Glomerular endothelial cell (primary cell): ENCODE measurements at regions not wholly inside any gene's neighbourhood (a gene's known extent, or its start where the extent isn't known, plus 50 kb on each side); places are given as distances from the start of the nearest gene placed in this dataset.
"Not testable (repeated sequence)": the region's sequence is repeated elsewhere in the genome, so short reads cannot be mapped to it uniquely, and the experiment has no call there.

Source experiments
- DNase-seq: peaks from one replicate; pipeline ENCODE4 v3.0.0-alpha.2; 2011; ENCODE audit warnings: low read depth, low spot score; ENCODE audit errors: extremely low read depth

DNA sequence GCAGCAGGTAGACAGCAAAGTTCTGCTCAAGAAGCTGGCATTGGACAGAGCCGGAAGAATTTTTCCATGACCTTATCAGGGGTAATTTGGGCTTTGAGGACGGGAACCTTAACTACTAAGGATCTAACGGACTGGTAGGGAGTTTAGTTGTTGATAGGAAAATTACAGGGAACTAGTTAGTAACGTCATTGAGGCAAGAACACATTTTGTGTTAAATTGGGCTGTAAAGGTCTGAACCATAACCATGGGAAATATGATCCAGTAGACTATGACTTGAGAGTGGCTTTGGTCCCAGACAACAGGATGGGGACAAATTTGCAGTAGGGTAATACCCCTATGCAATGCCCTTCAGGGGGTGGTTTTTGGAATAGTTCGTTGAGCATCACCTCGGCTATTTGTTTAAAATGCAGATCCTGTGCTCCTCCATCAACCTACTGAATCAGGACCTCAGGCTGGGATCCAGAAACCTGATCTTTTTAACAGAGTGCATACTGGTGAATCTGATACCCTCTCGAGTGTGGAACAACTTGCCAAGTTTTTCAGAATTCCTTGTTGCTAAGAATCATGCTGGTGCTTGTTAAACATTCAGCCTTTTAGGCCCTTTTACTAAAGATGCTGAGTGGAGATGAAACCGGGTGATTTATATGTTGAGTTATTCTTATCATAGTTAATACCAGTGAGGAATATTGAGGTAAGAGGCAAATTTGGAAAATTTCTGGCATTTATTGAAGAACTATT, 255.1 kb downstream of the MAP2K6 start:
- DNase-seq, result no peak

DNA sequence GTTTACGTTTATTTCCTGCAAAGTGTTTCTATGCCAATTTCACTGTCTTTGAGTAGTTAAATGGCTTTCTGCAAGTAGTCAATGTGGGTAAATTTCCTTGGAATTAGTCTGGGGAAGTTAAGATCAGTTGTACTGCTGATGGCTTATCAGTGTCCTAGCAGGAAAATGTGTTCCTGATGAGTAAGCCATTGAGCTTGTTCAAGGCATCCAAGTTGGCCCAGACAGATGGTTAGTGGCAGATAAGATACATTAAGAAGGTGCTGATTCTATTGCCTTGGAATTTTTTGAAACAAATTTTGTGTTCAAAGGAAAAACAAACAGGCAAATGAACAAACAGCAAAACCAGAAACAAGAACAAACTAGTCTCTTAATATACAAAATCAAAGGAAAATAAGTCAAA, 258.4 kb downstream of the MAP2K6 start:
- peak; percentile 84 for DNase-seq

DNA sequence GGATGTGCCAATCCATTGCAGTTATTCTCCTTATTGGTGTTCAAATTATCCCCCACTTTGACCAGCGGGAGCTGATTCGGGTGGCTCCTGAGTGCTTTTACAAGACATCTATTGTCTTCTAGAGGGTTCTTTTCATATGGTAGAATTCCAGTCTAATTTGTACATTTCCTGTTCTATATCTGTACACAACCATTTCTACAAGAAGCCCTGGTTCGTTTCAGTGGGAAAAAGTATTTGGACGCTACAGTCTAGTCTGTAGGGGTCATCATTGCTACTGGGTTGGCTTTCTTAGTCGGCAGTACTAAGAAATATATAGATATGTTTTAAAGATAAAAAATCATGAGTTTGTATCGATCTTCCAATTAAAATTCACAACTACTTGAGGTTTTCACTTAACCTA, 262.6 kb downstream of the MAP2K6 start:
- peak; percentile 12 for DNase-seq

DNA sequence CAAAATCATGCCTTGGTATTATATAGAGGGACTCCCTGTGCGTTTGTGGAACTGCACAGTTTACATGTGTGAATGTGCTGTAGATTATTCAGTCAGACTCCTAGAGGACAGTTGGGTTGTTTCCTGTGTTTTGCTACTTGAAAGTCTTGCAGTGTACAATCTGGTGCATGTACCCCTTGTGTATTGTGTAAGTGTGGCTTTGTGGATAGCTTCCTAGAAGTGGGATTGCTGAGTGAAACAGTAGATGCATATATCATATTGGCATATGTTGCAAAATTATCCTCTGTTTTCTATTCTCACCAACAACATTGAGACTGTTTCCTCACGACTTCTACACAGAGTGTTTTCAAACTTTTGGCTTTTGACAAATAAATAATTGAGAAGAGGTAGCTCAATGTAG, 263.7 kb downstream of the MAP2K6 start:
- no peak for DNase-seq

DNA sequence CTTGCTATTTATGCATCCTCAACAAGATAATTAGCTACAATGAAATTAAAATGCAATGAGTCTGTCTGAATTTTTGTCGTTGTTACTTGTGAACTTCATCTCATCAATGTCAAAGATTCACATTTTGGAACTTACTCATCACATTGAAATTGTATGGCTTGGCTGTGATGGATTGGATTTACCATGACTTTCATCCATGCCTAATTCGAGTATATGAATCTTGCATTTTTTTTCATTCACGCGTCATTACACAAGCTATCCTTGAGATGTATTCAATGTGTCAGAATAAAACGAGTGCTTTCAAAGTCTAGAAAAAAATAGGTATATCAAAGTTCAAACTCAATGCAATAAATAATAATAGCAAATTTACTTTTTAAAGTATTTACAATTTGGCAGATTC, 265.3 kb downstream of the MAP2K6 start:
- no peak for DNase-seq

DNA sequence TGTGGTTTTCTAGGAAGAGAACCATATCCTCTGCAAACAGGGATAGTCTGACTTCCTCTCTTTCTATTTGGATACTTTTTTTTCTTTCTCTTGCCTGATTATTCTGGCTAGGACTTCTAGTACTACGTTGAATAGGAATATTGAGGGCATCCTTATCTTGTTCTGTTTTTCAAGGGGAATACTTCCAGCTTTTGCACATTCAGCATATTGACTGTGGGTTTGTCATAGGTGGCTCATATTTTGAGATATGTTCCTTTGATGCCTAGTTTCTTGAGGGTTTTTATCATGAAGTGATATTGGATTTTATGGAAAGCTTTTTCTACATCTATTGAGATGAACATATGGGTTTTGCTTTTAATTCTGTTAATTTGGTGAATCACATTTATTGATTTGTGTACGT, 269.8 kb downstream of the MAP2K6 start:
- DNase-seq, result no peak

DNA sequence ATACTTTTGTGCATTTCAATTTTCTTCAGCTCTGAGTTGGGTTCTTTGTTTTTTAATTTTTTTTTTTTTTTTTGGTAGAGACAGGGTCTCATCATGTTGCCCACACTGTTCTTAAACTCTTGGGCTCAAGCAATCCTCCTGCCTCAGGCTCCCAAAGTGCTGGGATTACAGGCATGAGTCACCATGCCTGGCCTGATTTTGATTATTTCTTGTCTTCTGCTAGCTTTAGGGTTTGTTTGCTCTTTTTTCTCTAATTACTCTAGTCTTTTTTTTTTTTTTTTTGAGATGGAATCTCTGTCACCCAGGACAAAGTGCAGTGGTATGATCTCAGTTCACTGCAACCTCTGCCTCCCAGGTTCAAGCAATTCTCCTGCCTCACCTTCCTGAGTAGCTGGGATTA, 270.7 kb downstream of the MAP2K6 start:
- not testable (repeated sequence) for DNase-seq

DNA sequence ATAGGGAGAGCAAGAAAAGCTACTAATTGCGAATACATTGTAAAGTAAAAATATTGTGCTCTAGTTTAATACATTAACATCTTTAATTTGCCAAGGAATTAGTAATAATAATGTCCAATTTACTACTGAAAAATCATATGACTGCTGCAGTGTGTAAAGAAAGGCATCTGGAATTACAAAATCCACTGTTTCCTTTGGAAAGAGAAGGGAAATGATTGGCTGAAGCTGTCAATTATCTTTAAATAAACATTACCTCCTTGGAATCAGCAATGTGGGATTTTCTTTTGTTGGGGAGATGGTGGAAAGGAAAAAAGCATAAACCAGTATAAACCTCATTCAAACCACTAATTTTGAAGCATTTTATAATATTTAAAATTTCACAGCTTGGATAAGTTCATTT, 276.0 kb downstream of the MAP2K6 start:
- no peak for DNase-seq

DNA sequence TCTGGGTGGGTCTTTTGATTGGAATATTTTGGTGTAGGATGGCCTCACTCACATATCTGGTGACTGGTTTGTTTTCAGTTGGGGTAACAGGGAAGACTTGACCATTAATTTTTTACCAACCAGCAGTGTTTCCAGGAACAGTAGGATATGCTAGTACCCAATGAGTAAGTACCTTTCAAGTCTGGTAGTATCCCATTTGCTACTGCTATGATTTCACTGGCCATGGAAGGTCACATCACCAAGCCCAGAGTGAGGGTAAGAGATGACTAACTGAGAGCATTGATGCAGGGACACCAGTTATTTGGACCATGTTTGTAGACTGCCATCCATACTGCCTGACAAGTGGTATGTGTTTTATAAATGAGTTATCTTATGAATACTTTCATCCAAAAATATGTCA, 277.7 kb downstream of the MAP2K6 start:
- DNase-seq, result no peak

DNA sequence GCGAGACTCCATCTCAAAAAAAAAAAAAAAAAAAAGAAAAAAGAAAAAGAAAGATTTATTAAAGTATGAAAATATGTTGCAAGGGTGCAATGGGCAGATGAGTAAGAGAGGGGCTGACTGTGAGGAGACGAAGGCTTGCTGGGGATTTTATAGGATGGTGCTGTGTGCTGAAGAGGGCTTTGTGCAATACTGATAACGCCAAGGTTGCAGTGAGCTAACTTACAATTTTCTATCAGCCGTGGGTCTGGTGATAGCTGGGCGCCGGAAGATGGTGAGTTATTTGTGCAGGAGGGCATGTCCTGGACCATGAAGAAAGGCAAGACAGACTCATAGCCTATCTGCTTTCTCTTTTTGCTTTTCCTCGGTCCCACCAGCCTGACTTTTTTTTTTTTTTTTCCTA, 281.1 kb downstream of the MAP2K6 start:
- DNase-seq, result no peak

DNA sequence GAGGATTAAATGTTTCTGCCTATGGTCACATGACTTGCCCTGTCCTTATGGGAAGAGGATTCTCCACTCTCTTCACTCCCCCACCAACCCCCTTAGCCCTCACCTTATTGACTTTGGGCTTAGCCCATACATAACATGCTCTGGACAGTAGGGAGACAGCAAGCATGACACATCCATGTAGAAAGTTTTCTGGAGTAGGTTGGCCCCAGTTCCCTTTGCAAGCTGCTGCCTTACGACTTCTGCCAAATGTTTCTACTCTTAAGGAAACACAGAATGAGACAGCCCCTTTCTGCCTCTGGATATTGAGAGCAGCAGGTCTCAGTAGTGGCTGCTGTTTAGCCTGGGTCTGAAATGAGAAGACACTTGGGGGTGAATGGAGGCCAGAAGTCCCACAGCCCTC, 282.2 kb downstream of the MAP2K6 start:
- no peak for DNase-seq

DNA sequence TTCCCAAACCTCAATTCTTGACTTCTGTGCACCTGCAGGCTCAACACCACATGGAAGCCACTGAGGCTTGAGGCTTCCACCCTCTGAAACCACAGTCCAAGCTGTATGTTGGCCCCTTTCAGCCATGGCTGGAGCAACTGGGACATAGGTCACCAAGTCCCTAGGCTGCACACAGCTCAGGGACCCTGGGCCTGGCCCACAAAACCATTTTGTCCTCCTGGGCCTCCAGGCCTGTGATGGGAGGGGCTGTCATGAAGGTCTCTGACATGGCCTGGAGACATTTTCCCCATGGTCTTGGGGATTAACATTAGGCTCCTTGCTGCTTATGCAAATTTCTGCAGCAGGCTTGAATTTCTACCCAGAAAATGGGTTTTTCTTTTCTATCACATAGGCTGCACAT, 283.9 kb downstream of the MAP2K6 start:
- DNase-seq, result not testable (repeated sequence)

DNA sequence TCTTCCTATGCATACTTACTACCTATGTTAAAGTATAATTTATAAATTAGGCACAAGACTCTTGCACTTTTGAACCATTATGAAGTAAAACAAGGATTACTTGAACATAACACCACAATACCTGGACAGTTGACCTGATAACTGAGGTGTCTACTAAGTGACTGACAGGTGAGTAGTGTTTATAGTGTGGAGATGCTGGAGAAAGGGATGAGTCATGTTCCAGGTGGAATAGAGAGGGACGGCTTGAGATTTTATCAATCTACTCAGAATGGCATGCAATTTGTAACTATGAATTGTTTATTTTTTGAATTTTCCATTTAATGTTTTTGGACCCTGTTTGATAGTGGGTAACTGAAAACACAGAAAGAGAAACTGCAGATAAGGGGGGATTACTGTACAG, 287.6 kb downstream of the MAP2K6 start:
- DNase-seq, result no peak

DNA sequence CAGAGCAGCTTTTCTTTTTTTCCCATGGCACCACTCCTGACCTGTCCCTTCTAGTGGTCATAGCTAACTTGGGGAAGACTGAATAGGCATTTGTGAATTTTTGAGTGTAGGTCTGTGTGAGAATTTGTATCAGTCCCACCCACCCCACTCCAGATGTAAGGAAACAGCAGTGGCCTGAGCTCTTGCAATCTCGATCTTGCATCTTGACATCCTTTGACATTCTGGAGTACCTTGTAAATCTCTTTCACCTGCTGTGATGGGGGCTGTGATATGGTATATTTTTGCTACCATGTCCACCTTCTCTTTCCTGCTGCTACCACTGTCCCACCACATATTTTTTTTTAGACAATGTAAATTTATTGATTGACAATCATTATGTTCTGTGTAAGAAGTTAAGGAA, 289.3 kb downstream of the MAP2K6 start:
- DNase-seq, result no peak

DNA sequence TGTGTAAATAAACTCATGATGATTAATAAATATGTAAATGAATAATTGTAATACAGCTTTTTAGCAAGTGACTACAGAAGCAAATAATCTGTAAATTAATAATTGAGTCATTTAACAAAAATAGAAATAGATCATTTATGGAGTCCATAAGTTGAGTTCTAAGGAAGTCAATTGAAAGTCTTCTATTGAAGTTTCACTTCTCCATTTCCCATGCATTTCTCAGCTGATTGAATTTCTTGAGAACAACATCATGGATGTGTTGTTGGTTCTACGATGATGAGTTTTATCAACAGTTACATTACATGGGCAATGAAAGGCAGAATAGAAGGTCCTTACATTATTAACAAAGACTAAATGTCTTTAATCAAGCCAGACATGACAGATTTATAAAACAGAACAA, 290.4 kb downstream of the MAP2K6 start:
- DNase-seq, result no peak

DNA sequence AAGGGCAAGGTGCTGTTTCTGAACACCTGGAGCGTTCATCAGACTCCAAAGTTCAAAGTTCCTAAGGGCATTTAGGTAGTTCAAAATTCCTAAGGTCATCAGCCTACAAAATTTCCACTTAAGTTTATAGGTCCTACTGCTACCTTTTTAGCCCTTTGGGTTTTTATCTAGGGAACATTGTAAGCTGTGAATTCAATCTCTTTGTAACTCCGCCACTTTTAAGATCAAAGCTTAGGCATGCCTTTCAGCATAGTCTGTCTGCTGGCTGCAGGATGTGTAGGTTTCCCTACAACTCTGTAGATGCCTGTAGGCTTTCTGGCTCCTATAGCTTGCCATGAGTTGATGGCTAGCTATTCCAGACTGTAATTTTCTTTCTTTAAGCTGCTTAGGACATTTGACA, 291.6 kb downstream of the MAP2K6 start:
- DNase-seq, result no peak

DNA sequence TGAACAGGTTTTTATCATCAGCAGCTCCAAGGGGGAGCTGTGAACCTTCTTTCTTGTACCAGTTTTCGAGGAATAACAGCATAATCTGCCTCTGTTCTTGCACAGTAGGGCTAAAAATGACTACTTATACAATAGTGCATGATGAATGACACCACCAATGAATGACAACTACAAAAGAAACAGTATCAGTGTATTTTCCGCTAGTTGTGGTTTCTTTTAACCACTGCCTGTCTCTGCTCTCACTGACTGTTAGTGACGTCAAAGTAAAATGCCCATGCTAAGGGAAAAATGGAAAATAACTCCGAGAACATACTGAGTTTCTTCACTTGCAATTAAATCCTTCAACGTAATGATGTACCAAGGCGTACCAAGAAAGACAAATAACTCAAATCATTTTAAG, 294.9 kb downstream of the MAP2K6 start:
- no peak for DNase-seq

DNA sequence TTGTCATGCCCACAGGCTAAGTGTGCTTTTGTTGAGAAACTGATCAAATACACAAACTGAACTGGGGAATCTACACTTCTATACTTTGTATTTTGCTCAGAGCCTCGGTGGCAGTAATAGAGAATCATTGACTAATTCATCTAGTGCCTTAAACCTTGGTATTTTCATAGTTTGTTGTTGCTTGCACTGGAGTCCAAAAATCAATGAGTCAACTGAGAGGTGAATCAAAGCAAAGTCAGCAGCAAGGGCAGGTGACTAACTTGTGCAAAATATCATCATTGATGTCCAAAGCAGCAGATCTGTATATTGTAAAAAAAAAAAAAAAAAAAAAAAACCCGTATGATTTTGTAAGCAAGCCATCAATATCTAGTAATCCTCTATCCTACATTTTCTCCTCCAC, 296.4 kb downstream of the MAP2K6 start:
- DNase-seq, result no peak

DNA sequence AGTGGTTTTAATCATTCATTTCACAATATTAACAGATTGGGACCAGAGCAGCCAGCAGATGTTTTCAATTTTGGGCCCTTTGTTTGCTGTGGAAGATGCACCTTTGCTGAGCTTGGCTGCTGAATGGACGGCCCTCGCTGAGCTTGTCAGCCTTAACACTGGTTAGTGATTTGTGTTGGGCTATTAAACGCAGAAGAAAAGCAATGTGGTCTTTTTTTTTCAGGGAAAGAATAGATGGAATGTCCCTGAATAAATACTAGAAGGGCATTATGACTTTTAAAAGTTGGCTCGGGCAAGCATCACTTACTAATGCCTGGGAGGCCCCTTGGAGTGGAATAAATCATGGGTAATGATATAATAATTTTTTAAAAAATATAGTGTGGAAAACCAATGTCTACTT, 297.0 kb downstream of the MAP2K6 start:
- no peak for DNase-seq

DNA sequence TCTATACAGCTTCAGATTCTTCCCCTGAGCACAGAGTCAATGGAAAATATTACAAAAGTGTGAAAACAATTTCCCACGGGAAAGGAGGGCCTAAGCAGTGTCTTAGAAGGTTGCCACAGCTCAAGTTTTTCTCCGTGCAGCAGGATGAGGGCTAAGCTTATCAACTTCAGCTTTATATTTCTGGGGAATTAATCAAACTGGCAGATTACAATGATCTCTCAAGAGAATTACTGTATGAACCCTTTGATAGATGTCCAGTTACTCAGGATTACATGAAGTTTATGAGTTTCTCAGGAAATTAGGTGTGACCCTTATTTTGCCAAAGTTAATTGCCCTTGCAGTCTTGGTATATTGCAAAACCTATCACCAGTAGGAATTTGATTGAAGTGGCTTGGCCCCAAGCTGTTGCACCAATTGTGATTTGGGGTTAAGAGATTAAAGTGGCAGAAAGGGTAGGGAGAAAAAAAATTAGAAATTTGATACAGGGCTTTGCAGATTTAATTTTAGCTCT, 298.4 kb downstream of the MAP2K6 start:
- no peak for DNase-seq

DNA sequence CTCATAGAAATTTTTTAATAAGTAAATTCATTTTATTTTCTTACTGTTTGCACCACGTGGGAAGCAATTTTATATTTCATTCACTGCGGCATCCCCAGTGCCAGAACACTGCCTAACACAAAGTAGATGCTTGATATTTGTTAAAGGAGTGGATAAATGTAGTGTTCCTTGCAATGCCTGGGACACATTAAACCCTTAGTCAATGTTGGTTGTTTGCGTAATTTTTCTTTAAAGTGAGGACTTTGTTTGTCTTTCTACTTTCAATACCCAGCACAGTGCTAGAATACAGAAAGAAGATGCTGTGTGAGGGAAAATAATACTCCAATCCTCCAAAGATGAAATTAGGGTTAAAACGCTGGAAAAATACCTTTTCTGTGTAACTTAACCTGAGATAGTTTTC, 299.3 kb downstream of the MAP2K6 start:
- DNase-seq, result no peak

DNA sequence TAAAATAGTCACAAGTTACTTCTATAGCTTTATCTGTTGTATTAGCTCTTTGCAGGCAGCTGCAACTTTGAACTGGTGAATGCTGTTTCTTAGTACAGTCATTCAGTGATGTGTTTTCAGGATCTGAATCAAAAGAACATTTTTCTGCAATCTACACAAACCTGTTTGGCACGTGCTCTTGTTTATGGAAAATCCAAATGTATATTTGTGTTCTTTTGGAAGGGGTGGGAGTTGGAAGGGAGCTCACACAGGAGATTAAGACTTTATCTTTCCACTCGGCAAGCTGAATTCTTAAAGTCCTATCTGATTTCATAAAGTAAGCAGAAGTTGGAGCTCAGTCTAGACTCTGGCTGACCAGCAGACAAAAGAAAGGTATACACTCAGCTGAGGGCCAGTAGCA, 300.2 kb downstream of the MAP2K6 start:
- no peak for DNase-seq

DNA sequence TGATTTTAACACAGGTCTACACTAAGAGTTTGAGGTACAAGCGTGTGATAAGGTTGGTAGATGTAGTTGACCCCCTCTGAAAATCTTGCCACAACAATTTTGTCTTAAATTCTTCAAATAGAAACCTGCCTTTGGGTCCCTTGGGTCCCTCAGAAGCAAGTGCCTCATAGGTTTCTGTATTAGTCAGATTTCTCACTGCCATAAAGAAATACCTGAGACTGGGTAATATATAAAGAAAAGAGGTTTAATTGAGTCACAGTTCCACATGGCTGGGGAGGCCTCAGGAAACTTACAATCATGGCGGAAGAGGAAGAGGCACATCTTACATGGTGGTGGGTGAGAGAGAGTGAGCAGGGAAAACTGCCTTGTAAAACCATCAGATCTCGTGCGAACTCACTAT, 301.2 kb downstream of the MAP2K6 start:
- DNase-seq, result no peak
